Prostate gland (tissue), 2 donors: ENCODE measurements at regions not wholly inside any gene's neighbourhood (a gene's known extent, or its start where the extent isn't known, plus 50 kb on each side); places are given as distances from the start of the nearest gene placed in this dataset.

Source experiments
- POLR2A ChIP-seq: fragments of 450-650 bp; IDR thresholded peaks from one replicate; pipeline ENCODE4 v1.6.1; 2016; ENCODE audit warnings: antibody characterized with exemption, mild to moderate bottlenecking
- POLR2AphosphoS5 ChIP-seq: sonication (generic); formaldehyde crosslinking; IDR thresholded peaks from one replicate; pipeline ENCODE4 v1.6.1; 2017; ENCODE audit warnings: antibody characterized with exemption
- TF ChIP-seq, protein P1 (sequence below), 4 experiments: fragments of 200-600 bp in 2 of 4; fragments of 450-650 bp in 2 of 4; sonication (generic) in 2 of 4; IDR thresholded peaks; 1 replicate in 3 of 4; 2 replicates in 1 of 4; pipeline ENCODE4 v1.5.1; 2016 to 2019; ENCODE audit warnings: antibody characterized with exemption in 4 of 4, mild to moderate bottlenecking in 2 of 4, moderate library complexity in 2 of 4

GRCh38 chr18:24570716-24571115 is 110.3 kb downstream of the HRH4 start:
- TF ChIP-seq, protein P1, sequence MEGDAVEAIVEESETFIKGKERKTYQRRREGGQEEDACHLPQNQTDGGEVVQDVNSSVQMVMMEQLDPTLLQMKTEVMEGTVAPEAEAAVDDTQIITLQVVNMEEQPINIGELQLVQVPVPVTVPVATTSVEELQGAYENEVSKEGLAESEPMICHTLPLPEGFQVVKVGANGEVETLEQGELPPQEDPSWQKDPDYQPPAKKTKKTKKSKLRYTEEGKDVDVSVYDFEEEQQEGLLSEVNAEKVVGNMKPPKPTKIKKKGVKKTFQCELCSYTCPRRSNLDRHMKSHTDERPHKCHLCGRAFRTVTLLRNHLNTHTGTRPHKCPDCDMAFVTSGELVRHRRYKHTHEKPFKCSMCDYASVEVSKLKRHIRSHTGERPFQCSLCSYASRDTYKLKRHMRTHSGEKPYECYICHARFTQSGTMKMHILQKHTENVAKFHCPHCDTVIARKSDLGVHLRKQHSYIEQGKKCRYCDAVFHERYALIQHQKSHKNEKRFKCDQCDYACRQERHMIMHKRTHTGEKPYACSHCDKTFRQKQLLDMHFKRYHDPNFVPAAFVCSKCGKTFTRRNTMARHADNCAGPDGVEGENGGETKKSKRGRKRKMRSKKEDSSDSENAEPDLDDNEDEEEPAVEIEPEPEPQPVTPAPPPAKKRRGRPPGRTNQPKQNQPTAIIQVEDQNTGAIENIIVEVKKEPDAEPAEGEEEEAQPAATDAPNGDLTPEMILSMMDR (IDR thresholded peaks at IDR 0.05): no peak
- no peak for TF ChIP-seq POLR2A
- TF ChIP-seq POLR2AphosphoS5: no peak
